GM12878 (cell line): ENCODE measurements at regions not wholly inside any gene's neighbourhood (a gene's known extent, or its start where the extent isn't known, plus 50 kb on each side); places are given as distances from the start of the nearest gene placed in this dataset.
"Not testable (repeated sequence)": the region's sequence is repeated elsewhere in the genome, so short reads cannot be mapped to it uniquely, and the experiment has no call there.

Source experiments
- ATAC-seq: fragments of 200-7000 bp; cut with Tn5 transposase; 3 replicates; pipeline ENCODE4 v1.9.1; 2020; ENCODE audit warnings: mild to moderate bottlenecking, moderate library complexity
- BruUV-seq: library from RNA; stranded (reverse); fragments of 400-500 nt; replicated peaks from 2 replicates; lab custom pipeline; 2021; lab: Mats Ljungman, UMichigan
- CTCF ChIA-PET: fragments of 300-600 bp; sonication (Branson Sonifier 250); formaldehyde crosslinking; extraction: SDS; loops from one replicate; lab custom pipeline; 2021; ENCODE audit warnings: inconsistent platforms; lab: Yijun Ruan, JAX
- POLR2A ChIA-PET: fragments of 350-600 bp; formaldehyde crosslinking; extraction: SDS; loops from one replicate; lab custom pipeline; 2021; ENCODE audit warnings: inconsistent platforms; lab: Charles Lee
- RAD21 ChIA-PET: fragments of 300-600 bp; sonication (Branson Sonifier 250); formaldehyde crosslinking; loops from one replicate; lab custom pipeline; 2023; ENCODE audit warnings: antibody characterized with exemption; ENCODE audit not compliant: unreplicated experiment; lab: Charles Lee
- SMC1A ChIA-PET: fragments of 300-600 bp; sonication (Branson Sonifier 250); formaldehyde crosslinking; loops from one replicate; lab custom pipeline; 2023; ENCODE audit not compliant: unreplicated experiment, uncharacterized antibody; lab: Charles Lee
- DNase-seq: peaks from one replicate; pipeline ENCODE4 v3.0.0-alpha.2; 2011; ENCODE audit warnings: low read depth, low spot score
- FAIRE-seq: peaks from 3 replicates; lab custom pipeline; 2011; peaks lifted over from hg19 to GRCh38; lab: Jason Lieb, UNC
- H2AFZ ChIP-seq: 2 replicates; pipeline ENCODE4 v1.6.0; 2011; ENCODE audit warnings: low read depth, low read length, control low read depth; ENCODE audit not compliant: control insufficient read depth
- H3K27ac ChIP-seq: 2 replicates; pipeline ENCODE4 v1.5.1; 2011; ENCODE audit warnings: control low read depth; ENCODE audit not compliant: control insufficient read depth, insufficient read depth
- H3K27me3 ChIP-seq, 2 experiments: replicated peaks in 1 of 2; 2 replicates each; pipeline versions ENCODE4 v1.6.0 to v1.6.1; 2011; ENCODE audit warnings: low read length in 1 of 2; ENCODE audit not compliant: control insufficient read depth in 2 of 2, insufficient read depth in 2 of 2
- H3K36me3 ChIP-seq, 2 experiments: 2 replicates each; pipeline ENCODE4 v1.5.1; 2011; ENCODE audit warnings: low read length in 1 of 2; ENCODE audit not compliant: control insufficient read depth in 2 of 2, insufficient read depth in 2 of 2
- H3K4me1 ChIP-seq: 2 replicates; pipeline ENCODE4 v1.6.1; 2011; ENCODE audit warnings: mild to moderate bottlenecking, low read length, moderate library complexity, mixed read lengths; ENCODE audit not compliant: control insufficient read depth, insufficient read depth
- H3K4me2 ChIP-seq: 2 replicates; pipeline ENCODE4 v1.6.0; 2011; ENCODE audit warnings: control low read depth; ENCODE audit not compliant: control insufficient read depth, insufficient read depth
- H3K4me3 ChIP-seq: fragments of 200-600 bp; sonication (generic); 2 replicates; pipeline ENCODE4 v1.5.1; 2016
- H3K79me2 ChIP-seq: 2 replicates; pipeline ENCODE4 v1.6.0; 2011; ENCODE audit warnings: low read length; ENCODE audit not compliant: control insufficient read depth, insufficient read depth
- H3K9ac ChIP-seq: 2 replicates; pipeline ENCODE4 v1.8.0; 2011; ENCODE audit warnings: low read length, control low read depth, mixed read lengths; ENCODE audit not compliant: control insufficient read depth, insufficient read depth
- H3K9me3 ChIP-seq: replicated peaks from 3 replicates; pipeline ENCODE4 v1.5.1; 2011; ENCODE audit warnings: mild to moderate bottlenecking, low read length; ENCODE audit not compliant: control insufficient read depth, insufficient read depth
- H4K20me1 ChIP-seq: 2 replicates; pipeline ENCODE4 v1.6.0; 2011; ENCODE audit not compliant: control insufficient read depth, insufficient read depth
- WGBS: methylation state at CpG from one replicate; pipeline ENCODE4 v1.1.6; 2016; ENCODE audit warnings: low lambda C conversion rate; ENCODE audit not compliant: insufficient replicate concordance, insufficient coverage; ENCODE audit errors: missing lambda C conversion rate; 5-methylcytosine and 5-hydroxymethylcytosine counted together
- in situ Hi-C: fragments of 300-500 bp; cut with MboI; formaldehyde crosslinking; loops from 9 replicates; pipeline ENCODE4 v1.14.3; 2018; ENCODE audit warnings: mixed read lengths
- intact Hi-C: fragments of 100-400 bp; cut with micrococcal nuclease; formaldehyde crosslinking; loops from one replicate; pipeline ENCODE4 v1.14.2; 2022; ENCODE audit not compliant: unreplicated experiment

DNA sequence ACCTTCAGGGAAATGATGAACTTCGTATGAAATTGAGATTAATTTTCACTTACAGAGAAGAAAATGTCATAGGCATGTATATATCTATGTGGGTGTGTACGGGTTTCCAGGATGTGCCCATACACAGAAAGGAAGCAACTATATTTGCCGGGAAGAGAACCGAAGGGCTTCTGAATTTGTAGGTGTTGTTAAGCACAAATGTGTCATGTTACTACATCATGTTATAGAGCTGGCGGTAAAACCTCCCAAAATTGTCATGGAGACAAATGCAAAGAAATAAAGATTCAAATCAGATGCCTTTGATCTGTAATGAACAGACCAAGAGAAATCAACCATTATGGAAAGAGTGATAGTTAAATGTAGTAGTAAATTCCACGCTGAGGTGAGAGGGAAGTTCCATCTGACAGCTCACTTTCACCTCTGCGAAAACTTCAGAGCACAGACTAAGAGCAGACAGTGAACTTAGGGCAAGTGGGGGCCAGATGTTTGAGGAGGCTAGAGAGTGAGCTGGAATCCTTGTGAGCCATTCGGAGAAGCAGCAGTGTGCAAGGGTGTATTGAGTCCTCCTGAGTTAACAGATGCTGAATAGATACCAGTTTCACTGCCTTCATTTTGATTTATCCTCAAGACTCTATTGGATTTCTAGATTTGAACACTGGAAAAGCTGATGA, 133.2 kb downstream of the POTEB start:
- ATAC-seq, result not testable (repeated sequence)

GRCh38 chr15:21742067-21742466, 135.5 kb downstream of the POTEB start:
- H4K20me1 ChIP-seq, FAIRE-seq, BruUV-seq, H3K4me2 ChIP-seq, intact Hi-C loops, H3K27me3 ChIP-seq, H3K36me3 ChIP-seq, H3K4me1 ChIP-seq, SMC1A ChIA-PET, H3K9me3 ChIP-seq, H2AFZ ChIP-seq, H3K79me2 ChIP-seq, H3K27ac ChIP-seq, H3K4me3 ChIP-seq, DNase-seq, H3K9ac ChIP-seq, POLR2A ChIA-PET, RAD21 ChIA-PET, CTCF ChIA-PET, in situ Hi-C loops: not testable (repeated sequence)
- WGBS, result 0% methylated on average over 7 of the region's 16 CpGs
- peak; percentile 77 for ATAC-seq

More for the DNA sequence above, 133.2 kb downstream of the POTEB start:
- POLR2A ChIA-PET, H3K4me1 ChIP-seq, DNase-seq, intact Hi-C loops, H3K27ac ChIP-seq, H3K27me3 ChIP-seq, H3K79me2 ChIP-seq, H3K9me3 ChIP-seq, CTCF ChIA-PET, H3K4me3 ChIP-seq, RAD21 ChIA-PET, H3K4me2 ChIP-seq, BruUV-seq, H3K36me3 ChIP-seq, in situ Hi-C loops, FAIRE-seq, H4K20me1 ChIP-seq, H2AFZ ChIP-seq, SMC1A ChIA-PET, H3K9ac ChIP-seq: not testable (repeated sequence)
- WGBS, result 26% methylated on average over 3 of the region's 8 CpGs

DNA sequence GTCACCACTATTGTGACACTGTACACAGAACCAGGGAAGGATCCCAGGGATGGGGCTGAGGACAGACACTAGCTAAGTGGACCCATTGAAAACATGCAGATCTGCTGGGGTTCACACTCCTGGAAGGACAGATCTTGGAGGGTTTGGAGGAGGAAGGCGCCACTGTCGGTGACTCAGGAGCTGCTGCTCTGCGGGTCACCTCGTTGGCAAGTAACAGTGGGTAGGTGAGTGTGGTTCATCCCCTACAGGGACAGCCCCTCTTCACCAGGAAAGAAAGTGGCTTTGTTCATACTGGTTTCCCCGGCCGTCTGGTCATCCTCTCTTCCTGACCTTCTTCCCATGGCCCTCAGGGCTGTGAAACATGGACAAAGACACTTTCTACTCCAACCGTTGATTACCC, 139.5 kb downstream of the POTEB start:
- H3K4me3 ChIP-seq, H3K9ac ChIP-seq, SMC1A ChIA-PET, BruUV-seq, ATAC-seq, H4K20me1 ChIP-seq, CTCF ChIA-PET, FAIRE-seq, DNase-seq, intact Hi-C loops, H3K4me1 ChIP-seq, H3K4me2 ChIP-seq, H3K79me2 ChIP-seq, in situ Hi-C loops, H3K27me3 ChIP-seq, H3K9me3 ChIP-seq, RAD21 ChIA-PET, H2AFZ ChIP-seq, POLR2A ChIA-PET, H3K36me3 ChIP-seq, H3K27ac ChIP-seq: not testable (repeated sequence)
- no CpG with 5 or more reads among the region's 7 CpGs for WGBS

- H3K4me3 ChIP-seq, DNase-seq, SMC1A ChIA-PET, FAIRE-seq, H3K9me3 ChIP-seq, H3K4me1 ChIP-seq, BruUV-seq, H3K9ac ChIP-seq, H3K36me3 ChIP-seq, POLR2A ChIA-PET, in situ Hi-C loops, H4K20me1 ChIP-seq, ATAC-seq, intact Hi-C loops, H3K27me3 ChIP-seq, RAD21 ChIA-PET, CTCF ChIA-PET, H3K27ac ChIP-seq, H3K4me2 ChIP-seq, H2AFZ ChIP-seq, H3K79me2 ChIP-seq: not testable (repeated sequence)
- no CpG with 5 or more reads among the region's 3 CpGs for WGBS
Measured at GRCh38 chr15:21736443-21736842, 141.1 kb downstream of the POTEB start.
